ENCODE measurements at regions not wholly inside any gene's neighbourhood (a gene's known extent, or its start where the extent isn't known, plus 50 kb on each side); places are given as distances from the start of the nearest gene placed in this dataset.

DNA sequence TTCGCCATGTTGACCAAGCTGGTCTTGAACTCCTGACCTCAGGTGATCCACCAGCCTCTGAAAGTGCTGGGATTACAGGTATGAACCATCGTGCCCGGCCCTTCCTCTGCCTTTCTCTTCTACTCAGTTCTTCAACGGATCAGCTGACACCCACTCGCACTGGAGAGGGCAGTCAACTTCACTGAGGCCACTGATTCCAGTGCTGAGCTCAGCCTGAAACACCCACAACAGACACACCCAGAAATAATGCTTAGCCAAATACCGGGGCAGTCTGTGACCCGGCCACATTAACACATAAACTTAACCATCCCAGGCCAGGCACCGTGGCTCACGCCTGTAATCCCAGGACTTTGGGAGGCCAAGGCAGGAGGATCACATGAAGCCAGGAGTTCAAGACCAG, 119.3 kb upstream of the CHST15 start:
- no peaks in the 10 kb centered on the region for H3K36me3 ChIP-seq (ENCODE audit: control insufficient read depth in 3 of 3, insufficient read depth in 3 of 3, low read length in 3 of 3)
- no peaks in the 10 kb centered on the region for H3K4me1 ChIP-seq (ENCODE audit: control insufficient read depth in 3 of 3, insufficient read depth in 3 of 3, low read length in 3 of 3)
- H3K4me3 ChIP-seq (ENCODE audit: low read length in 3 of 3) = no peak overlapping the region
- H3K9me3 ChIP-seq (ENCODE audit: control insufficient read depth in 3 of 3, low read length in 3 of 3) = no peaks in the 10 kb centered on the region
- H3K9ac ChIP-seq (ENCODE audit: low read depth in 1 of 3, low read length in 3 of 3) = no peak overlapping the region
- H3K27ac ChIP-seq (ENCODE audit: low read depth, low read length) = no peak overlapping the region
- peaks cover 0 to 6% (median 0%) of the 10 kb centered on the region in 3 donors for H3K27me3 ChIP-seq (ENCODE audit: control insufficient read depth in 3 of 3, insufficient read depth in 3 of 3, low read length in 3 of 3)

DNA sequence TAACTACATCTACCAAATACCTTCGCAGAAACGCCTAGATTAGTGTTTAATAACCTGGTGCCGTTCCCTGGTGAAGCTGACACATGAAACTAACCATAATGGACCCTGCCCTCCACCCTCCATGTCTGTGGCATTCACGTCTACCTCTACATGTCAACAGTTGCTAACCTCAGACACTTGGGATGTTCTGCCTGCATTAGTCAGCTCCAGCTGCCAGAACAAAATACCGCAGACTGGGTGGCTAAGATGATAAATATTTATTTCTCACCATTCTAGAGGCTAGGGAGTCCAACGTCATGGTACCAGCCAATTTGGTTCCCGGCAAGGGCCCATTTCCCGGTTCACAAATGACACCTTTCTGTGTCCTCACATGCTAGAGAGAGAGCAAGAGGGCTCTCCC, 118.5 kb upstream of the CHST15 start:
- H3K9me3 ChIP-seq (ENCODE audit: control insufficient read depth in 3 of 3, low read length in 3 of 3) = no peaks in the 10 kb centered on the region
- H3K4me1 ChIP-seq (ENCODE audit: control insufficient read depth in 3 of 3, insufficient read depth in 3 of 3, low read length in 3 of 3) = no peaks in the 10 kb centered on the region
- H3K27me3 ChIP-seq (ENCODE audit: control insufficient read depth in 3 of 3, insufficient read depth in 3 of 3, low read length in 3 of 3) = peaks cover 0 to 6% (median 0%) of the 10 kb centered on the region in 3 donors

DNA sequence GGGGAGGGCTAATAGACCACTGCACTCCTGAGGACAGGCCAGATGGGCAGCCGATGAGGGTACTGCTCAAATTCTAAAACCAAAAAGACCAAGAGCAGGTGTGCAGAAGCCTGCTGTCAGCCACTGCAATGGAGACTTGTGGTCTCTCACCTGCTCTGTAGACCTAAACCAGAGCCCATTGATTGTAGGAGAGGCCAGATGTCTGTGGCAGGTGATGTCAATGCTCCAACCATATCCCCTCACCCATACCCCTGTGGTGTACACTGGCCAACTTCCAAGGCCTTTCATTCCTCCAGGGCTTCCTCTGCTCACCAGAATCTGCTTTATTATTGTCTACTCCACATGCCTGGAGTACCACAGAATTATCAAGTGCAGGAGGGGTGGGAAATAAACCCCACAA, 116.9 kb upstream of the CHST15 start:
- H3K4me3 ChIP-seq (ENCODE audit: low read length in 3 of 3) = no peak overlapping the region
- H3K4me1 ChIP-seq (ENCODE audit: control insufficient read depth in 3 of 3, insufficient read depth in 3 of 3, low read length in 3 of 3) = no peaks in the 10 kb centered on the region
- no peak overlapping the region for H3K27ac ChIP-seq (ENCODE audit: low read depth, low read length)
- H3K36me3 ChIP-seq (ENCODE audit: control insufficient read depth in 3 of 3, insufficient read depth in 3 of 3, low read length in 3 of 3) = no peaks in the 10 kb centered on the region
- H3K27me3 ChIP-seq (ENCODE audit: control insufficient read depth in 3 of 3, insufficient read depth in 3 of 3, low read length in 3 of 3) = no peaks in the 10 kb centered on the region
- H3K9ac ChIP-seq (ENCODE audit: low read depth in 1 of 3, low read length in 3 of 3) = no peak overlapping the region
- H3K9me3 ChIP-seq (ENCODE audit: control insufficient read depth in 3 of 3, low read length in 3 of 3) = no peaks in the 10 kb centered on the region

More for the DNA sequence above, 118.5 kb upstream of the CHST15 start:
- no peak overlapping the region for H3K4me3 ChIP-seq (ENCODE audit: low read length in 3 of 3)
- H3K36me3 ChIP-seq (ENCODE audit: control insufficient read depth in 3 of 3, insufficient read depth in 3 of 3, low read length in 3 of 3) = no peaks in the 10 kb centered on the region
- no peak overlapping the region for H3K27ac ChIP-seq (ENCODE audit: low read depth, low read length)
- H3K9ac ChIP-seq (ENCODE audit: low read depth in 1 of 3, low read length in 3 of 3) = no peak overlapping the region

DNA sequence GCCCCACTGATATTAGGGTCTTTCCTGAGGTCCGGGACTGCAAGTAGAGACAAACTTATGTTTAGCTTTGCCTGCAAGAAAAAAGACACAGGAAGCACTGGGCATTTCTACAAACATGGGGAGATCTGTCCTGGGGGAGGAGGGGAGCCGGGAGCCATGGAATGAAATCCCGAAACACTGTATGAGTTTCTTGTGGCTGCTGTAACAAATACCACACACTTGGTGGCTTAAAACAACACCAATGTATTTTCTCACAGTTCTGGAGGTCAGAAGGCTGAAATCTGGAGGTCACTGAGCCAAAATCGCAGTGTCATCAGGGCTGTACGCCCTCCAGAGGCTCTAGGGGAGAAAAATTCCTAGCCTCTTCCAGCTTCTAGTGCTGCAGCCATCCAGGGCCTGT, 114.0 kb upstream of the CHST15 start:
- Histone ChIP-seq H3K27ac (ENCODE audit: low read depth, low read length) (no peak overlapping the region), H3K4me1 (ENCODE audit: control insufficient read depth in 3 of 3, insufficient read depth in 3 of 3, low read length in 3 of 3) (no peaks in the 10 kb centered on the region), H3K36me3 (ENCODE audit: control insufficient read depth in 3 of 3, insufficient read depth in 3 of 3, low read length in 3 of 3) (no peaks in the 10 kb centered on the region), H3K27me3 (ENCODE audit: control insufficient read depth in 3 of 3, insufficient read depth in 3 of 3, low read length in 3 of 3) (no peaks in the 10 kb centered on the region), H3K9ac (ENCODE audit: low read depth in 1 of 3, low read length in 3 of 3) (no peak overlapping the region), H3K9me3 (ENCODE audit: control insufficient read depth in 3 of 3, low read length in 3 of 3) (no peaks in the 10 kb centered on the region), H3K4me3 (ENCODE audit: low read length in 3 of 3) (no peak overlapping the region)

DNA sequence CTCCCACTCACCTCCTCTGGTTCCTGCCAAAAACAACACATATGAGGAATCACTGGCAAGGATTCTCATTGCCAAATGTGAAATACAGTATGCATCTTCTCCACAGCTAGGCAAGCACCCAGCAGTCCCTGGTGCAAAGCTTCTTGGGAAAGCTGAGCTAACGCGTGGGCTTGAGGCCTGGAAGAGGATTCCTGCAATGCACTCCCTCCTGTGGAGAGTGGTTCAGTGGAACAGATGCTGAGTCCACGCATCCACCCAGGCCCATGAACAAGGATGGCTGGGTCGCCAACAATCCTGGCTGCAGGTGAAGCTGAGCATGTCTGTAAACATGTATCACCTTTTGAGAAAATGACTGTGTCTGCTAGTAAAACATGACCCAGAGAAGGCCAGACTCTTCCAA, 113.2 kb upstream of the CHST15 start:
- H3K9me3 ChIP-seq (ENCODE audit: control insufficient read depth in 3 of 3, low read length in 3 of 3) = no peaks in the 10 kb centered on the region
- H3K4me3 ChIP-seq (ENCODE audit: low read length in 3 of 3) = no peak overlapping the region
- no peaks in the 10 kb centered on the region for H3K36me3 ChIP-seq (ENCODE audit: control insufficient read depth in 3 of 3, insufficient read depth in 3 of 3, low read length in 3 of 3)
- H3K27me3 ChIP-seq (ENCODE audit: control insufficient read depth in 3 of 3, insufficient read depth in 3 of 3, low read length in 3 of 3) = no peaks in the 10 kb centered on the region
- H3K4me1 ChIP-seq (ENCODE audit: control insufficient read depth in 3 of 3, insufficient read depth in 3 of 3, low read length in 3 of 3) = no peaks in the 10 kb centered on the region
- H3K9ac ChIP-seq (ENCODE audit: low read depth in 1 of 3, low read length in 3 of 3) = no peak overlapping the region
- H3K27ac ChIP-seq (ENCODE audit: low read depth, low read length) = no peak overlapping the region

DNA sequence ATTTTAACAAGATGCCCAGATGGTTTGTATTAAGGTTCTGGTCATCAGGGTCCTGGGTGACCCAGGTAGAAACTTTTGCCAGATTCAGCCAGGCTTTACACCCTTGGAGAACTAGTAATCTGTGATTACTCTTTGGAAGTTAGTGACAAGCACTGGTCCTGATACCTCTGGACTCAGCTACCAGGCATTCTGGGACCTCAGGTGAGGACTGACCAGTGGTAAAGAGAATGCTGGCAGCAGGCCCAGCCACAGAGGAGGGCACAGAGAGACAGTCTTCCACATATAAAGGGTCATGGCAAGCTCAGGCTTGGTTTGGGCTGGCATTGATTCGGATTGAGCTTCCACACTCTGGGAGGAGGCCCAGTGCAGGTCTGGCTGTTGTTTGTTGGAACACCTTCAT, 112.0 kb upstream of the CHST15 start:
- no peak overlapping the region for H3K9ac ChIP-seq (ENCODE audit: low read depth in 1 of 3, low read length in 3 of 3)
- H3K36me3 ChIP-seq (ENCODE audit: control insufficient read depth in 3 of 3, insufficient read depth in 3 of 3, low read length in 3 of 3) = no peaks in the 10 kb centered on the region
- H3K9me3 ChIP-seq (ENCODE audit: control insufficient read depth in 3 of 3, low read length in 3 of 3) = no peaks in the 10 kb centered on the region
- H3K27me3 ChIP-seq (ENCODE audit: control insufficient read depth in 3 of 3, insufficient read depth in 3 of 3, low read length in 3 of 3) = no peaks in the 10 kb centered on the region
- H3K27ac ChIP-seq (ENCODE audit: low read depth, low read length) = no peak overlapping the region
- H3K4me3 ChIP-seq (ENCODE audit: low read length in 3 of 3) = no peak overlapping the region
- H3K4me1 ChIP-seq (ENCODE audit: control insufficient read depth in 3 of 3, insufficient read depth in 3 of 3, low read length in 3 of 3) = no peaks in the 10 kb centered on the region

DNA sequence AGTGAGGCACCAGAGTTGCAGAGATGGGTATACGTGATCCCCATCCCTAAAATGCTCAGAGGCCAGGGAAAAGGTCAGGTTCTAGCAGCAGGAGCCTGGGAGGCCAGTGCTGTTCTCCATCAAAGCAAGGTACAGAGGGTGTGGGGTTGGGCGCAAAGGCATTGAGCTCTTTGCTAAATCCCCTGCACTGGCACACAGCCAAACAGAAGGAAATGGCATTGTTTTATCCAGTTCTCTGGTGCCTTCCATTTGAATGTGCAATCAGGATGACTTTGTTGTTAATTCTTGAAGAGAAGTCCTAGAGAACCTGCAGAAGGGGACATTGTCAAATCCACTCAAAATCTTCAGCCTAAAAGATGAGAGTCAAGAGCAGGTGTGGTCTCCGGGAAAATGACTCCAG, 111.3 kb upstream of the CHST15 start:
- Histone ChIP-seq H3K27me3 (ENCODE audit: control insufficient read depth in 3 of 3, insufficient read depth in 3 of 3, low read length in 3 of 3) (no peaks in the 10 kb centered on the region), H3K4me3 (ENCODE audit: low read length in 3 of 3) (no peak overlapping the region), H3K9ac (ENCODE audit: low read depth in 1 of 3, low read length in 3 of 3) (no peak overlapping the region), H3K27ac (ENCODE audit: low read depth, low read length) (no peak overlapping the region), H3K36me3 (ENCODE audit: control insufficient read depth in 3 of 3, insufficient read depth in 3 of 3, low read length in 3 of 3) (no peaks in the 10 kb centered on the region), H3K9me3 (ENCODE audit: control insufficient read depth in 3 of 3, low read length in 3 of 3) (no peaks in the 10 kb centered on the region), H3K4me1 (ENCODE audit: control insufficient read depth in 3 of 3, insufficient read depth in 3 of 3, low read length in 3 of 3) (no peaks in the 10 kb centered on the region)

DNA sequence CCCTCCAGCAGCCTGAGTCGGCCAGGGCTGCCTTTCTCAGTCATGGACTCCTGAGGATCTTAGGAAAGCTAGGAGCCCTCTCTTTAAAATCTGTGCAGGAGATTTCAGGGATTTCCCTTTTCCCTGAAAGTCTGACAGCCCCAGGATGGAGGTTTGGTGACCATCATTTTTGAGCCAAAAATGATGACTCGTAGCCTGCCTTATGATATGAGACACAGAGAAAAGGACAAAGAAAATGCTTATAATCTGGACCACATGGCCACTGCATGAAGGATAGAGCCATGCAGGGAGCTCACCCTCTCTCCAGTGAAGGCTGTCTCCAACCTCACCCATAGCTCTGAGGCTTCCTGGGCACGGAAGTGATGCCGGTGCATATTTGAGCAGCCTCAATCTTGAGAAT, 106.6 kb upstream of the CHST15 start:
- no peak overlapping the region for H3K4me3 ChIP-seq (ENCODE audit: low read length in 3 of 3)
- no peaks in the 10 kb centered on the region for H3K36me3 ChIP-seq (ENCODE audit: control insufficient read depth in 3 of 3, insufficient read depth in 3 of 3, low read length in 3 of 3)
- no peak overlapping the region for H3K9ac ChIP-seq (ENCODE audit: low read depth in 1 of 3, low read length in 3 of 3)
- H3K27me3 ChIP-seq (ENCODE audit: control insufficient read depth in 3 of 3, insufficient read depth in 3 of 3, low read length in 3 of 3) = no peaks in the 10 kb centered on the region
- H3K9me3 ChIP-seq (ENCODE audit: control insufficient read depth in 3 of 3, low read length in 3 of 3) = no peaks in the 10 kb centered on the region
- H3K4me1 ChIP-seq (ENCODE audit: control insufficient read depth in 3 of 3, insufficient read depth in 3 of 3, low read length in 3 of 3) = peaks cover 5 to 13% (median 9%) of the 10 kb centered on the region in 3 donors
- no peak overlapping the region for H3K27ac ChIP-seq (ENCODE audit: low read depth, low read length)

DNA sequence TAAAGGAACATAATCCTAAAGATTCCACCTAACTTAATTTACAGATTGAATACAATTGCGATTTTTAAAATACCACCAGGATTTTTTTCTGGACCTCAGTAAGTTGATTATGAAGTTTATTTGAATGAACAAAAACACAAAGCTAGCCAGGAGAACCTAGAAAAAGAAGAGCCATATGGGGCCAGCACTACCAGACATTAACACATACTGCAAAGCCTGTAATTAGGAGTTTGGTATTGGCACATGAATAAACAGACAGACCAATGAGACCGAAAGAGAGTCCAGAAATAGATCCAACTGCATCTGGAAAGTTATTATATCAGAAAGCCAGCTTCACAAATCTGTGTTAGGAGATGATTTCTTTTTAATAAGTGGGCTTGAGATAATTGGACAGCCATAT, 105.5 kb upstream of the CHST15 start:
- H3K27ac ChIP-seq (ENCODE audit: low read depth, low read length) = no peak overlapping the region
- H3K36me3 ChIP-seq (ENCODE audit: control insufficient read depth in 3 of 3, insufficient read depth in 3 of 3, low read length in 3 of 3) = no peaks in the 10 kb centered on the region
- H3K9me3 ChIP-seq (ENCODE audit: control insufficient read depth in 3 of 3, low read length in 3 of 3) = no peaks in the 10 kb centered on the region
- H3K27me3 ChIP-seq (ENCODE audit: control insufficient read depth in 3 of 3, insufficient read depth in 3 of 3, low read length in 3 of 3) = no peaks in the 10 kb centered on the region
- peaks cover 5 to 13% (median 9%) of the 10 kb centered on the region in 3 donors for H3K4me1 ChIP-seq (ENCODE audit: control insufficient read depth in 3 of 3, insufficient read depth in 3 of 3, low read length in 3 of 3)
- no peak overlapping the region for H3K4me3 ChIP-seq (ENCODE audit: low read length in 3 of 3)
- H3K9ac ChIP-seq (ENCODE audit: low read depth in 1 of 3, low read length in 3 of 3) = no peak overlapping the region

DNA sequence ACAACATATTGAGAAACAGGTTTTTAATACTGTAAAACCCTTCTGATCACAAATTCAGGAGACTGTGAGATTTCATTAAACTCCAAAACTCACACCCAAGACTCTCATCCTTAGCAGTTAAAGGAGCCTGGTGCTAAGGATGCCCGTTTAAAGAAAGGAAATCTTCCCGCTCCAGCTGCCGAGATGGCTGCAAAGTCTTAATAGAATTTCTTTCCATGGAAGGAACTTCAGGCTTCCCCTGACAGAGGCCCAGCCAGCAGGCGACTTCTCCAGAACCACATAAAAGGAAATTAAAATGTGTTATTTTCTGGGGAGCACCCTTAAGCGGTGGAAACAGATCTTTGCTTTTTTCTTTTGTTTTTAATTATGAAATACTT, 104.7 kb upstream of the CHST15 start:
- Histone ChIP-seq H3K27me3 (ENCODE audit: control insufficient read depth in 3 of 3, insufficient read depth in 3 of 3, low read length in 3 of 3) (no peaks in the 10 kb centered on the region), H3K9me3 (ENCODE audit: control insufficient read depth in 3 of 3, low read length in 3 of 3) (no peaks in the 10 kb centered on the region), H3K9ac (ENCODE audit: low read depth in 1 of 3, low read length in 3 of 3) (no peak overlapping the region), H3K27ac (ENCODE audit: low read depth, low read length) (peak overlapping the region; percentile 69), H3K4me1 (ENCODE audit: control insufficient read depth in 3 of 3, insufficient read depth in 3 of 3, low read length in 3 of 3) (peaks cover 5 to 13% (median 9%) of the 10 kb centered on the region in 3 donors), H3K4me3 (ENCODE audit: low read length in 3 of 3) (no peak overlapping the region), H3K36me3 (ENCODE audit: control insufficient read depth in 3 of 3, insufficient read depth in 3 of 3, low read length in 3 of 3) (no peaks in the 10 kb centered on the region)
